LNCaP clone FGC (cell line): ENCODE measurements at regions not wholly inside any gene's neighbourhood (a gene's known extent, or its start where the extent isn't known, plus 50 kb on each side); places are given as distances from the start of the nearest gene placed in this dataset.

Experiments used
- DNase-seq: peaks from one replicate; pipeline ENCODE4 v3.0.0-alpha.2; 2011; ENCODE audit warnings: low read depth
- H3K4me3 ChIP-seq: 2 replicates; pipeline ENCODE4 v1.5.1; 2011; ENCODE audit warnings: mild to moderate bottlenecking, low read depth, low read length, control low read depth
- TF ChIP-seq, protein P1 (sequence below): IDR thresholded peaks from 2 replicates; pipeline ENCODE4 v1.5.1; 2012; ENCODE audit warnings: mild to moderate bottlenecking; ENCODE audit not compliant: control insufficient read depth, insufficient read depth; ENCODE audit errors: extremely low read depth

DNA sequence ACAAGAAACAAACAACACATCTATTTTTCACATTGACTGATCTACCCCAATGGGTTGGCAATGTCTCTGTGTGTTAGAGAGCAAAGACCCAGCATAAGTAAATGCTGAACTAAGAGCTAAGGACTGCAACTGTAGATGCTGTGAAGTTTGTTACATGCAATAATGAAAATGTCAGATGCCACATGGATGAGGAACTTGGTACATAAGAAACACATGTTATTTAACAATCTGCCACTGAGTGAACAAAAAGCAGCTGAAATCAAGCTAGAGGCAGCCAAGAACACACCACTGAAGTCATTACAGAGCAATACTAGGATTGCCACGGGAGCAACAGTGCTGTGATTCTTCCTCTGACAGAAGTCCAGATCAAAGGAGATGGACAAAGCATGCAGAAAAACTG lies 389.4 kb downstream of the CDH2 start:
- TF ChIP-seq, protein P1, sequence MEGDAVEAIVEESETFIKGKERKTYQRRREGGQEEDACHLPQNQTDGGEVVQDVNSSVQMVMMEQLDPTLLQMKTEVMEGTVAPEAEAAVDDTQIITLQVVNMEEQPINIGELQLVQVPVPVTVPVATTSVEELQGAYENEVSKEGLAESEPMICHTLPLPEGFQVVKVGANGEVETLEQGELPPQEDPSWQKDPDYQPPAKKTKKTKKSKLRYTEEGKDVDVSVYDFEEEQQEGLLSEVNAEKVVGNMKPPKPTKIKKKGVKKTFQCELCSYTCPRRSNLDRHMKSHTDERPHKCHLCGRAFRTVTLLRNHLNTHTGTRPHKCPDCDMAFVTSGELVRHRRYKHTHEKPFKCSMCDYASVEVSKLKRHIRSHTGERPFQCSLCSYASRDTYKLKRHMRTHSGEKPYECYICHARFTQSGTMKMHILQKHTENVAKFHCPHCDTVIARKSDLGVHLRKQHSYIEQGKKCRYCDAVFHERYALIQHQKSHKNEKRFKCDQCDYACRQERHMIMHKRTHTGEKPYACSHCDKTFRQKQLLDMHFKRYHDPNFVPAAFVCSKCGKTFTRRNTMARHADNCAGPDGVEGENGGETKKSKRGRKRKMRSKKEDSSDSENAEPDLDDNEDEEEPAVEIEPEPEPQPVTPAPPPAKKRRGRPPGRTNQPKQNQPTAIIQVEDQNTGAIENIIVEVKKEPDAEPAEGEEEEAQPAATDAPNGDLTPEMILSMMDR = no peak
- DNase-seq = no peak
- H3K4me3 ChIP-seq = no peak overlapping the region

DNA sequence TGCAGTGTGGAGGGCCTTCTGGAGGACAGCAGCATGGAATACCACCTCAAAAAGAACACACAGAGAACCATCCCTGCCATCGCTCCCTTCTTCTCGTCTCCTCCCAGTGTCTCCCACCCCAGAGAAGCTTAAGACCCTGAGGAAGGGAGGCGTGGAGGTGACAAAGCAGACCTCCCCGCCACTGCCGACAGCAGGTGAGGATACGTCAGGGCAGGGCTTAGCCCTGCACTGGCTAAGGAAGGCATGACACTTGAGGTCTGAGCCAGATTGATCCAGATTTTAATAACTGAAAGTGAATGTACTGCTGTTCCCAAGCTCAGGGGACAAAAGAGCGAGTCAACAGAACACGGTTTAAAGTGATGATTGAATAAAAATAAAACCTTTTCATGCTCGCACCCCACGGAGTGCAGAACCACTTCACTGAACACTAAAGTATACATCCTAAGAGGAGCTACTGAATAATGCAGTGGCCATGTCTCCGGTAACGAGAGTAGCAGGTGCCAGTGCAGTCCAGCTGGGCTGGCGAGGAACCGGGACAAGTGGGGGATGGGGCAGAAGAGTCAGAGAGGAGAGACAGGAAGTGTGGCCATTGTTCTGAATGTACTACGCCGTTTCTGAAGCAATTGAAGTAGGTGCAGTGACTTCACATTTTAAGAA lies 391.0 kb downstream of the CDH2 start:
- H3K4me3 ChIP-seq = no peak overlapping the region
- DNase-seq = no peak
- TF ChIP-seq, protein P1 = no peak

DNA sequence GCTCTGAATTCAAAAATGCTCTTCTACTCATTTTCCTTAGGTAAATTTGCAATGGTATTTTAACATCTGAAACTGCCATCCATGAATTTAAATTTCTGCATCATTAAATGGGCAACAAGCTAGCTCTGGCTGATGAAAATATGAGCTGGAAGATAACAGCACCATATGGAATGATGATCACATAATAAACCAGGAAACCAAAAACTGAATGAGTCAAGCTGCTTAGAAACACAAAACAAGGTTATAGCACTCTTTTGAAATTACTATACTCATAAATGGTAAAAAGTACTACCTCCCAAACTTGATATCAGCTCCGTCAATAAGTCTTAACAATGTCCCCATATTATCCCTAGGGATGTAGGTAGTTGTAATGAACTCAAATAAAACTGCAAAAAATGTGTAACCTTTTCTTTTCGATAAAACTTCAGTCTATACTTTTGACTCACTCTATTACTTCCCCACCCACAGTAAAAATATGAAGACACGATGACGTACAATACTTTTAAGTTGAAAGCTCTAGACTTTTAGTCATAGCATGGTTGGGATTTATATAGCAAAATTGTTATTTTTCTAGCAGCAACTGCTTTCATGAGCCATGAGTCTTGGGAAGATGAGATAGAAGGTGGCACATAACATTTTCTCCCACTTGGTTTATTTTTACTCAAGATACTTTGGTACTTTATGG lies 396.7 kb downstream of the CDH2 start:
- TF ChIP-seq, protein P1 = no peak
- no peak overlapping the region for H3K4me3 ChIP-seq
- DNase-seq = no peak

DNA sequence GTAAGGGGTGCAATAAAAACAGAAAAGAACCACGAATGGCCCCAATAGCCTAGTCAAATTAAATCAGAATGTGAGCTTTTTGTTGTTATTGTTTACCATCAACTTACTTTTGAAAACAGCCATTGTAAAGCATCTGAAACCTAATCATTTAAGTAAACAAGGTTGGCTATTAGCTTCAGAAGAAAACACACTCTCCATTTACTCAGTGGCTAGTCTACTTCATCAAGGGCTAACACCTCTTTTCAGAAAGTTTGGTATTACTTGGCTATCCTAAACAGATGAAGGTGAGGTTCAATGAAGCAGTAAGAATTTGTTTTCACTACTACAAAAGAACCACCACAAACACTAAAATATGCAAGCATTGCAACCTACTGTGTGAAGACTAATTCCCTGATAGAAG lies 398.0 kb downstream of the CDH2 start:
- DNase-seq = no peak
- no peak overlapping the region for H3K4me3 ChIP-seq
- TF ChIP-seq, protein P1 = no peak

DNA sequence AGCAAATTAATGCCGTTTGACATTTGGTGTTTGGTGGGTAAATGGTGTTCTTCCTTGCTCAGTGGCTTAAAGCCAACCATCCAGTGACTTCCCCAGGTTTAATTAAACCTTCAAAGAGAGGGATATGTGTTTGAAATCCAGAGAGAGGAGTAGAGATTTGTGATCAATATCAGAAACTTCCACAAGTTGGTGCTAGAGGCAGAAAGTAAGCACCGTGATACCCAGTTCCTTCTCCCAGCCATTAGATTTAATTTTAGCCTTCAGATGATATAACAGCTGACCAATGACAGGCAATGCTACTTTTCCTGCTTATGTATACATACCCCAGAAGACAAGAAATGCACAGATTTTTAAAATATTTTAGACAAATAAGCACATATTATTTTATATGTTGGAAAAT lies 398.5 kb downstream of the CDH2 start:
- no peak overlapping the region for H3K4me3 ChIP-seq
- TF ChIP-seq, protein P1 = peak; percentile 35; the same call in 1 of the 2 replicates

DNA sequence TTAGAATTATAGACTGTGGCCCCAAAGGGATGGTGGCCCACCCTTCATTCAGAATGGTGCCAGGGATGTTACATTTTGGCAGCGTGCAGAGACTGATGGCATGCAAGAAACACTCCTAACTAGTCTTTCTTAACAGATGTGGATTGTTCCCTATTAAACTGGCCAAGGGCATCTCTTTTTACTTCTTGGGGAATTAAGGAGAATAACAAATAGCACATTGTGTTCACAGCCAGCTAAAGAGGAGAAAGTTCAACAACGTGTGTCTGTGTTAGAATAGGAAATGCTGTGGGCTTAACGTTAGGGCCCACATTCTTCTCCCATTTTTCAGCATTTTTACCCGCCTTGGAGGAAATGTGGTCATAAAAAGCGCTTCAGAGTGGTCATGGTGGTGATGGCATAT lies 404.8 kb downstream of the CDH2 start:
- no peak for DNase-seq
- TF ChIP-seq, protein P1 = no peak

More for the DNA sequence above, 398.5 kb downstream of the CDH2 start:
- DNase-seq = no peak

More for the DNA sequence above, 404.8 kb downstream of the CDH2 start:
- H3K4me3 ChIP-seq = no peak overlapping the region
